ENCODE measurements at regions not wholly inside any gene's neighbourhood (a gene's known extent, or its start where the extent isn't known, plus 50 kb on each side); places are given as distances from the start of the nearest gene placed in this dataset.

DNA sequence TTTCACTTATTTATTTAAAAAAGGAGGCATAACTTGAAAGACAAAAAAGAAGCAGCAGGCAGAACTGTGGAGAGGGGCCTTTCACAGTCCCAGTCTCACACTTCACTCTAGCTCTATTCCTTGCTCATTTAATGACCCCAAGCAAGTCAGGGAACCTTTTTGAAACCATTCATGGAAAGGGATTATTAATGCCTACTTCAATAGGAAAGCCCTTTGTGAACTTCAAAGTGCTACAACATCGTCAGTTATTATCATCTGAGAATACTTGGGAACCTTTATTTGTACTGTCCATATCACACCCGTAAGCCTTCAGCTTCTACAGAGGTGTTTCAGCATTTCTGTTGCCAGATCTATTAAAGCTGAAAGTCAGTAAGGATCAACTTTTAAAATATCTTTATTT is 320.2 kb downstream of the TMEM161B start:
- no peak for DNase-seq

DNA sequence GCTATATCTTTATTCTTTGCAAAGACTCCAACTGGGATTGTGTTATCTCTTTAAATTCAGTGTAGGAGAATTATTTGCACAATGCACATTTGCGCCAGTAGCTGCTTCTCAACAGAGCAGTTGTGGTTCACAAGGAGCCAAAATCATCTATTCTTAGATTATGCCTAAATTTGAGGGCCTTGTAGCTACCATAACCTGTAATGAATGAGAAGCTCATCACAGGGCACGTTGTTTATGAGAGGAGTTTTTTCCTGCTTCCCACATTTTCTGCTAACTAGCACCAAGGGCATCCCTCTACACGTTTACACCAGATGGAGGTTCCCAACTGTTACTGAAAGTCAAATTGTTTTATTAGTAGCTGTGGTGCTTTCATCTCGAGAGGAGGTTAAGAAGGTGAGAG is 322.4 kb downstream of the TMEM161B start:
- no peak for DNase-seq

DNA sequence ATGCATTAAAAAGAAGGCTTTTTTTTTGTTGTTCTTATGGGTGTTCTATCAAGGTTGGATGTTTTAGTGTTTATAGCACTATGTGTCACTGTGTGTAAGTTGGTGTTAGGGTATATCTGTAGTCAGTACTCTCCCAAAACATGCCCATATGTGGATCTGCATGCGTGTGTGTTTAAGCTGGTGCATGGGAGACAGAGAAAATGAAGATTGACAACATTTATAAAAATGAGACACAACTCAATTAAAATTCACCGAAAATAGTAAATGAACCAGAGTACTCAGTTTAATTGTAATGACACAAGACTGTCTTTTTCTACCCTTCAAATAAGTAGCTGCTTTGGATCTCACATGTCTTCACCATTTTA is 323.4 kb downstream of the TMEM161B start:
- DNase-seq: no peak

GRCh38 chr5:87944553-87945285 is 323.9 kb downstream of the TMEM161B start:
- DNase-seq: no peak

GRCh38 chr5:87940775-87941174 is 327.9 kb downstream of the TMEM161B start:
- no peak for DNase-seq

DNA sequence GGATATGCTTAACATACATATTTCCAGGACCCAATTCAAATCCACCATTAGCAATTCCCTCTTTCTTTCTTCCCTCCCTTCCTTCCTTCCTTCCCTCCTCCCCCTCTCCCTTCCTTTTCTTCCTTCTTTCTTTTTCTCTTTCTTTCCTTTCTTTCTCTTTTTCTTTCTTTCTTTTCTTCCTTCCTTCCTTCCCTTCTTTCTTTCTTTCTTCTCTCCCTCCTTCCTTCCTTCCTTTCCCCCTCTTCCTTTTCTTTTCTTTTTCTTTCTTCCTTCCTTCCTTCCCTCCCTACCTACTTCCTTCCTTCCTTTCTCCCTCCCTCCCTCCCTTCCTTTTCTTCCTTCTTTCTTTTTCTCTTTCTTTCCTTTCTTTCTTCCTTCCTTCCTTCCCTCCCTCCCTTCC is 332.0 kb downstream of the TMEM161B start:
- DNase-seq: no peak

DNA sequence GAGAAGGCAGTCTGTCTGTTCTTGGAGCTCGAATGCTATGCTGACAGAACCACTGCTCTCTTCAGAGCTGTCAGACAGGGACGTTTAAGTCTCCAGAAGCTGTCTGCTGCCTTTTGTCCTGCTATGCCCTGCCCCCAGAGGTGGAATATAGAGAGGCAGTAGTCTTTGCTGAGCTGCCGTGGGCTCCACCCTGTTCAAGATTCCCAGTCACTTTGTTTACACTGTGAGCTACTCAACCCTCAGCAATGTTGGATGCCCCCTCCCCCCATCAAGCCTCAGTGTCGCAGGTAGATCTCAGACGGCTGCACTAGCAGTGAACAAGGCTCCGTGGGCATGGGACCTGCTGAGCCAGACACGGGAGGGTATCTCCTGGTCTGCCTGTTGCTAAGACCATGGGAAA is 344.2 kb downstream of the TMEM161B start:
- no peak for DNase-seq

GRCh38 chr5:87916320-87916719 is 352.3 kb downstream of the TMEM161B start:
- no peak for DNase-seq

- DNase-seq: no peak
These were observed 356.2 kb downstream of the TMEM161B start for GRCh38 chr5:87912419-87912818.

GRCh38 chr5:87909382-87909781 is 359.3 kb downstream of the TMEM161B start:
- DNase-seq: no peak

GRCh38 chr5:87906962-87907361 is 361.7 kb downstream of the TMEM161B start:
- DNase-seq: no peak

GRCh38 chr5:87900419-87900818 is 368.2 kb downstream of the TMEM161B start:
- DNase-seq: no peak

- no peak for DNase-seq
These were observed 368.9 kb downstream of the TMEM161B start for GRCh38 chr5:87899721-87900131.

- no peak for DNase-seq
These were observed 369.4 kb downstream of the TMEM161B start for GRCh38 chr5:87899208-87899661.

GRCh38 chr5:87898574-87898973 is 370.1 kb downstream of the TMEM161B start:
- no peak for DNase-seq

- DNase-seq: no peak
These were observed 380.5 kb downstream of the TMEM161B start for GRCh38 chr5:87888139-87888538.

DNA sequence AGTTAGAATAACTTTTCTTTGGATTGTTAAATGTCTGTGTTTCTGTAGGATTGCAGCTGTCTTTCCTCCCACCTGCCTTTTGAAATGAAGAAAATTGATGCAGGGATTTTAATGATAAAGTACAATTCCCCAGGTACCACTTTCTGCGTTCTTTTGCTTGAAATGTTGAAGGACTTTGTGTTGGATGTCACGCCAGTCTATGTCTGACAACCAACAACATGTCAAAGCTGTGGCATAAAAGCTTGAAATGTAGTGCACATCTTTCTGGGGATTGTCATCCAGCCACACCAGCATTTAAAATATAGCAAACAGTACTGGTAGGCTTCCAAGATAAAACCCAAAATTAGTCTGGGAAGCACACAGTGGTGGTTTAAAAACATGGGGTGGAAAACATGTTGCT is 381.4 kb downstream of the TMEM161B start:
- no peak for DNase-seq

DNA sequence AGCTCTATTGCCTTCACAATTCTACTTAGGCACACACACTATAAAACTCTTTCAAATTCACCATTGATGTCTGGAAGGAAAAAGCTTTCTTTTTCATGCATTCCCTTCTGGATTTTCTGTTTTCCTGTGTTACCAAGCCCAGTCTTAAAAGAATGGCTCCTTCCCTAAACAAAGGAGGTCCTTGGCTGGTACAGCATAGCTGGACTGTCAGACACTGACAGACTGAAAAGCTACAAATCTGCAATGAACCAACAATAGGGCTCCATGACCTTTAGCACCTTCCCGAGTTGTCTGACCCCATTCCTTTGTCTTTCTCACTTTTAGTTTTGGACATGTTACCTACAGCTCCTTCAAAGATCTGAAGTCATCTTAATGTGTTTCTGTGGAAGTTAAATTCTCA is 382.5 kb downstream of the TMEM161B start:
- no peak for DNase-seq

- no peak for DNase-seq
These were observed 382.9 kb downstream of the TMEM161B start for GRCh38 chr5:87885758-87886157.

DNA sequence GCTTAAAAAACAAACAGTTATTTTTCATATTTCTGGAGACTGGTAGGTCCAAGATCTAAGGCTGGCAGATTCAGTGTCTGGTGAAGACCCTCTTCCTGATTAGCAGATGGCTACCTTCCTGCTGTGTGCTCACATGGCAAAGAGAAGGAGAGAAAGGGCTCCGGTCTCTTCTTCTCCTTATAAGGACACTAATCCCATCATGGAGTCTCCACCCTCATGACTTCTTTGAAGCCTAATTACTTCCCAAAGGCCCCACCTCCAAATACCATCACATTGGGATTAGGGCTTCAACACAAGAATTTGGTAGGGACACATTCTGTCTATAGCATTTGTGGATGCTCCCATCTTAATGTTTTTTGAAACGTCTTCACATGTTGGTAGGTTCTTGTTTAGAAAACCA is 391.1 kb downstream of the TMEM161B start:
- no peak for DNase-seq

DNA sequence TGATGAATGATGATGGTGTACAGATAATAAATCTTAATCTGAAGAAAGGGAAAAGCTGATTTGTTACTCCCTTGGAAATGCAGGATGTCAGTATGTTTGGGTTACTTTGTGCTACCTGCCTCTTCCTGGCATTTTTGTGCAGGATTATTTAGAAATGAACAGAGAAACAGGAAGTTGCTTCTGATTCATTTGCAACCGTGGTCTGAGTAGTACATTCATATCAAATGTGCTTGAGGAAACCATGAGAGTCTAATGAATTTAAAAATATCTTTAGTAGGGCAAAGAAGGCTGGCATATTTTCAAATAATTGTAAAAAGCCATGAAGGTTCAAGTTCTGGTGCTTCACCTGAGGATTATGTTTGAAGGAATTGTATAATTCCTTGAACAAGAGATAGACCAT is 391.6 kb downstream of the TMEM161B start:
- DNase-seq: no peak

GRCh38 chr5:87876616-87877015 is 392.0 kb downstream of the TMEM161B start:
- DNase-seq: no peak

- DNase-seq: no peak
These were observed 395.7 kb downstream of the TMEM161B start for GRCh38 chr5:87872986-87873385.

- DNase-seq: no peak
These were observed 399.9 kb downstream of the TMEM161B start for GRCh38 chr5:87868792-87869191.

DNA sequence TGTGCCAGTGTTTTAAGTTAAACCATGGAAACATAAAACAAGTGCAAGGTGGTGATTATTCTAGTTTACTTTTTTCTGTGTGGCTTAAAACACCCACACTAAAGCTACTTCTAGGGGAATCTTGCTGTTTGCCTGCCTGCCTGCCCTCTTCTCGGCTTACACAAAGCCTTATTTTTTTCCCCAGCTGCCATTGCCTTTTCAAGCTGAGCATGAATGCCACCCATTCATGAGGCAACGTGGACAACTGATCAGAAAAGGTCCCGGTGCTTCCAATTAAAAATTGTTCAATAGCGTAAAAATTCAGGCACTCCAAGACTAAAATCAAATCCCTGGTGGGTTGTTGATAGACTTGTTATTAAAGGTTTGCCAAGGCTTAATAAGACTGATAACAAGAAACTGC is 401.4 kb downstream of the TMEM161B start:
- no peak for DNase-seq

Data from suppressor macrophage treated with lipopolysaccharide for 4 hours (primary cell).